SW480 (cell line): ENCODE measurements at regions not wholly inside any gene's neighbourhood (a gene's known extent, or its start where the extent isn't known, plus 50 kb on each side); places are given as distances from the start of the nearest gene placed in this dataset.

ENCODE experiments used
- DNase-seq: peaks from one replicate; pipeline ENCODE4 v3.0.0-alpha.2; 2016; ENCODE audit warnings: low spot score

DNA sequence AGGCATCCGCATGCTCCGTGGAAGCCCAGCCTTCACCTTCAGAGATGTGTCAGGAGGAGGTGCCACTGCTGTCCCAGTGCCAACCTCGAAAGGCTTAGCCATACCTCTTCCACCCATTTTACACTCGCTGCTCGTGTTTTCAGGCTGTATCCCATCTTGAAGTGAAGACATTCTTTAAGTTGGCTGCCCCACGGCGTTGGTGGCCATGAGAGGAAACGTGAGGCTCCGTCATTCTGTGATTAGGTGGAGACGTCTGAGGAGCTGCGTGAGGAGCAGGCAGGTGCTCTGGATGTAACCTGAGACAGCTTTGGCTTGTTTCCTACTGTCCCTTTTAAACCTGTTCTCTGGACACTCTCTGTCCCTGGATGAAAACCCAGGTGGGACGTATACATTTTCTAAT lies 159.9 kb upstream of the RNF32 start:
- no peak for DNase-seq

DNA sequence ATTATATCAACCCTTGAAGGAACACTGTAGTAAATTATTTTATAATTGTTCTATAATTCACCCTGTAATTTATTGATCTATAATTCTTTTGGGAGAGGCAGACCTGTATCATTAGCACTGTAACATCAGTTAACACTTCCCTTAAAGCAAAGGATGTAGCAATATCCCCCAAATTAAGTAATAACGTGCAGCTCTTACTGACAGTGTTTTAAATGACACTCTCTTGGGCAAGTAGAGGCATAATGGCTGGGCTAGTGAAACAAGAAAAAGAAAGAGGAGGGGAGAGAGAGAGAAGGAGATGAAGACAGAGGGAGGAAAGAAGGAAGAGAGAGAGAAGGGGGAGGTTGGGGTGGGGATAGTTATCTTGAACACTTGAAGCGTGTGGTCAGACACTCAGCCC lies 161.0 kb upstream of the RNF32 start:
- DNase-seq, result no peak

GRCh38 chr7:156478486-156478885 lies 162.1 kb upstream of the RNF32 start:
- no peak for DNase-seq

- DNase-seq, result peak; percentile 58
Measured at GRCh38 chr7:156475666-156476065, 164.9 kb upstream of the RNF32 start.

DNA sequence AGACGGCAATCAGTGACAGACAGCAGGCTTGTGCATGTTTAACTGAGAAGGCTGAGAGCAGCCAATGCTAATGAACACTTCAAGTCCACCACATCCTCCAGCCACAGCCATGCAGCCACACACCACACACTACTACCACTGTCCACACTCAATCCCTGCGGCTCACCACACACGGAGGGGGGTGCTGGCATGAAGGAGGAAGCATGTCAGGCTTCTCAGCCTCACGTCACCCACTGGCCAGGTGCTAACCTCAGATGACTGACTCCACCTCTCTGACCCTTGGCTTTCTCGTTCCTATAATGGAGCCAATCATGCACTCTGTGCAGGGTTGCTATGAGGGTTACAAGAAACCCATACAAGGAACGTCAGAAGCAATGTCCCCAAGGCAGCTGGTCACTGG lies 165.4 kb upstream of the RNF32 start:
- DNase-seq, result peak; percentile 76

DNA sequence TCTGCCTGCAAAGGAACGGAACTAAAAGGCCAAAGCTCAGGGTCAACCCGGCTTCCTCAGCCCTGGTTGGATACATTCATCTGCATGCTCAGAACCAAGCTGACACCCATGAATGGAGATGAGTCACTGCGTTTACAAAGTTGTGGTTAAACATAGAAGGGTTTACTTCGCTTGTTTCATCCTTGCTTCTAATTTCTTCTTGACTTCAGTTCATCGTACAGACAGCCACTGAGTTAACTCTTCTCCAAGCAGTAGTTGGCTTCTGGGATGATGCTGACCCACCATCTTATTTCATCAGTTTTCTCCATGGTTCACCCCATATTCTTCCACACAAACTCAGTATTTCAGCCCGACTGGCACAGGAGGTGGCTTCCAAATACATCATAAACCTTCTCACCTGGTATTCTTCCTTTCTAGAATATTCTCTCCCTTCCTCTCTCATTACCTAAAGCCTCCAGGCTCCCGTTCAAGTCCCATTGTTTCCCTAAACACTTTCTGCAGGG lies 166.3 kb upstream of the RNF32 start:
- peak; percentile 84 for DNase-seq

- peak; percentile 57 for DNase-seq
Measured at GRCh38 chr7:156473476-156474240, 166.9 kb upstream of the RNF32 start.

- DNase-seq, result no peak
Measured at GRCh38 chr7:156472267-156472666, 168.3 kb upstream of the RNF32 start.

DNA sequence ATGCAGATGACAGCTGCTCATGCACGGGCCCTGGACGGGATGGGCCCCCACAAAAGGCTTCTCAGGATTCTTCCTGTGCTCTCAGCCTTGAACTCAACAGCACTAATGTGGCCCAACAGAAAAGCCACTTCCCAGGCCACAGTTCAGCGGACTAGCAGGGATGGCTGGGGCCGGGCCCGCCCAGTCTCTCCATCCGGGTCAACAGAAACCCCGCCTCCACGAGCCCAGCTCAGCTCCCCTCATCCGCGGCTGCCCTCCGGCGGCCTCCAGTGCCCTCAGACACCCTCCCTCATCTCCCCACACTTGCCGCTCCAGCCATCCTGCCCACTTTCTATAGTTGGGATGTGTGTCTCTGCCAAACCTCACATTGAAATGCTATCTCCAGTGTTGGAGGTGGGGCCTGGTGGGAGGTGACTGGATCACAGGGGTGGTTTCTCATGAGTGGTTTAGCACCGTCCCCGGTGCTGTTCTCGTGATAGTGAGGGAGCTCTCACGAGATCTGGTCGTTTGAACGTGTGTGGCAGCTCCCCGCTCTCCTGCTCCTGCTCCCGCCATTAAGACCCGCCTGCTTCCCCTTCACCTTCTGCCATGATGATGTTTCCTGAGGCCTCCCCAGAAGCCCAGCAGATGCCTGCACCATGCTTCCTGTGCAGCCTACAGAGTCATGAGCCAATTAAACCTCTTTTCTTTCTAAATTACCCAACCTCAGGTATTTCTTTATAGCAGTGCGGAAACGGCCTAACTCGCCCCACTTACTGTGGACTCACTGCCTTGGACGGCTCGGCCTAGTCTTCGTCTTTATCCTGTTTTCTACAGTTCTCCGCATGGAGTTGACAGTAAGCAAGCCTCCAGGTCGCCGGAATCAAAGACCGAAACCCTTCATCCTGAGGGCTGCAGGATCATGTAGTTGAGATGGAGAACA lies 169.9 kb upstream of the RNF32 start:
- no peak for DNase-seq

DNA sequence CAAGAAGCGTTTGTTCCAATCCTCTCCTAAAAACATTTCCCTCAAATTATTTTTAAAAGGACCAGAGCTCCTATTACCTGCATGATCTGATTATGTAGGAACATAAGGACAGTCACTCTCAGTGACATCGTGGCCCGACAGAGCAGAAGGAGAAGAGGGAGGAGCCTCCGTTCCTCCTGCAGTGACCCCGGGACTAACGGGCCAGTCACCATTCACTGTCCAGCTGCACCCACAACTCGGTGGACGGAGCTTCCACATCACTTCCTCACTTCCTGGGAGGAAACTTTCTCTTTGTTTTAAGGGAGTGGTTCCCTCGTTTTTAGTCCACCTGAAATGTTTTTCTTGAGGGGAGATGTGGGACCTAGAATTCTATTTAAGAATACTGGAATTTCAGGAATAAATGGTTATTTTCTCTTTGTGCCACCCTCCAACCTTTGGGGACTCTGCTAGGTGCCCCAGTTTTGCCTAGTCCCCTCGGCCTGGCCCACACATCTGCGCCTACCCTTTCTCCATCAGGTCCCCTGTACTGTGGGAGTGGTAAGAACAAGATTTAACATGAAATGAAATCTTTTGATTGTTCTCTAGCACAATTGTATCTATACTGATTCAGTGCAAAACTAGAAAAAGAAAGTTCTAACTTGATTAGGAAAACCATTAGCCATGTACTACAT lies 173.5 kb upstream of the RNF32 start:
- DNase-seq, result no peak

- no peak for DNase-seq
Measured at GRCh38 chr7:156466272-156466671, 174.3 kb upstream of the RNF32 start.

- DNase-seq, result no peak
Measured at GRCh38 chr7:156465186-156465585, 175.4 kb upstream of the RNF32 start.

GRCh38 chr7:156464339-156464738 lies 176.2 kb upstream of the RNF32 start:
- DNase-seq, result no peak

GRCh38 chr7:156463280-156463679 lies 177.3 kb upstream of the RNF32 start:
- DNase-seq, result no peak

DNA sequence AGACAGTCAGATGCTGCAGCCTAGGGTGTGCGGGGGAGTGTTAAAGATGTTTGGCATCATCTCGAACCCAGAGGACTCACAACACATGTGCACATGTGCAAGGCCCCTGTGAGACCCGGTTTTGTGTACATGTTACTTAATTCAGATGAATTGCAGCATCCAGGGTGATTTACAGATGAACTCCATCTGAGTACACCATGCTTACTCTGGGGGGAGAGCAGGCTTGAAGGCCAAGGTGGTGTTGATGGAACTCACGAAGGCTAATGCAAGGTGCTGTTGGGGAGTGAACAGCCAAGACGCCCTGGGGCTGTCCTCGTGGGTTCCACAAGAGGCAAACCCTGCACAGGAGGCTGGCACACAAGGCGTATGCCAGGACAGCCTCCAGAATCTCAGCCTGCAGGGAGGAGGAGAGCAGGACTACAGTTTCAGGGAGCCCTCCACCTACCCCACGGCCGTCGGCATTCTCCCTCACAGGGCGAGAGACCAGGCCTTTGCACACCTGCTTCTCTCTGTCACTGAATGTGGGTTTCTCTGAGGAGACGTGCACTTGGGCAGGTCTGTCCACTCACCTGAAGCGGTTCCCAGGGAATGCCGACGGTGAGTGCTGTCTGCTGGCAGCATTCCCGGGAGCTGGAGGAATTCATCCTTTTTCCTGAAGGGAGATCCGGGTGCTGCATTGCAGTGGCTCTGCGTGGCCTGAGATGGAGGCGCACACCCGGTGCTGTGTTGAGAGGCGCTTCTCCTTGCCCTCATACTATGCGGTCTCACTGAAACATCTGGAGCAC lies 178.5 kb upstream of the RNF32 start:
- no peak for DNase-seq

DNA sequence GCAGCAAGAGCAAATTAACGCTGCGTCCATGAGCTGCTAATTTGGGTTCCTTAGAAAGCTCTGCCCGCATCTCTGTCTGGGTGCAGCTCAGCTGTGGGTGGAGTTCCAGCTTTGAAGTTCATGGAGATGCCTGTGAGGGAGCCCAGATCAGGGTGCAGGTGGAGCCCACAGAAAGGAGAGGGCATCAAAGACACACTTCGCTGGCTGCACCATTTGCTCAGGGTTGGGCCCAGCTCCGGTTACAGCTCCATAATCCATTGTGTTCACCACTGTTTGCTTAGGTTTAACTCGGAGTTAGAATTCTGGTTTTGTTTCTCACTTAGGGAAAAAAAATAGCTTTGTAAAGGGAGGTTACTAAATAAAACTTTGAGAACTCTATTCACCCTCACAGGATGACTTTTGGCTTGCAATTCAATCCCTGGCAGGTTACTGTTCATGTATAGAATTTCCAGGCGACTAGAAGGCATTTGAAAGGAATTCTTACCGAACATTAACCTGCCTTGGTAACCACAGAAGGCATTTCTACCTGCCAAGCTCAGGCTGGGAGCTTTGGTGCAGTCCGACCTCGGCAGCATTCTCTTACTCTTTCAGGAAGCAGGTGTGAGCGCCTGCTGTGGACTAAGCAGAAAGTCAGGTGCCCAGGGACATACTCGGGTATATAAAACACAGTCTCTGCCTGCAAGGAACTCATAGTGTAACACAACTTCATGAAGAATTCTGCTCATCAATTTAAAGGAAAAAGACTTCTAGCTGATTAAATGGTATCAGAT lies 179.5 kb upstream of the RNF32 start:
- DNase-seq, result peak; percentile 88

- DNase-seq, result no peak
Measured at GRCh38 chr7:156459582-156459981, 181.0 kb upstream of the RNF32 start.

GRCh38 chr7:156459067-156459466 lies 181.5 kb upstream of the RNF32 start:
- no peak for DNase-seq

DNA sequence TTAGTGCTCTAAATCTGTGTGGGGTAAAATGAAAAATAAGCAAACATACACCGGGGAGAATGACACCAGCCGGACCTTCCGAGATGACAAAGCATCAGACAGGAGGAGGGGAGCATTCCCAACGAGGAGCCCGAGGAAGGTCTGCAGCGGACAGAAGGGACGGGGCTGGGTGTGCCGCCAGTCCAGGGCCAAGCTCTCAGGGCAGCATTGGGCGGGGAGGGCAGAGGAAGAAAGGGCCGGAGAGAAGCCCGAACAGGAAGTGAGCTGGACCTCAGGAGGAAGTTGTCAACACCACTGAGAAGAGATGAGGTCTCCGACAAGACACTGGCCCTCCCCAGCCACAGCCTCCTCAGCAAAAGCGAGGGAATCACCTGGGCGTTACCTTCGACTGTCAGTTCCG lies 182.6 kb upstream of the RNF32 start:
- no peak for DNase-seq

- DNase-seq, result peak; percentile 19
Measured at GRCh38 chr7:156456503-156457115, 184.0 kb upstream of the RNF32 start.
